WTC11 (cell line): ENCODE measurements at regions not wholly inside any gene's neighbourhood (a gene's known extent, or its start where the extent isn't known, plus 50 kb on each side); places are given as distances from the start of the nearest gene placed in this dataset.

Experiments
- ATAC-seq: fragments of 200-7000 bp; cut with Tn5 transposase; 2 replicates; pipeline ENCODE4 v1.10.0; 2021; ENCODE audit warnings: mild to moderate bottlenecking, moderate library complexity
- CTCF ChIA-PET: fragments of 300-600 bp; sonication (Branson Sonifier 250); formaldehyde crosslinking; loops from one replicate; lab custom pipeline; 2021; ENCODE audit warnings: antibody characterized with exemption; lab: Charles Lee
- POLR2A ChIA-PET: fragments of 350-600 bp; sonication (Branson Sonifier 250); formaldehyde crosslinking; loops from one replicate; lab custom pipeline; 2021; ENCODE audit warnings: antibody characterized with exemption; lab: Charles Lee
- DNase-seq: peaks from one replicate; pipeline ENCODE4 v3.0.0; 2021; ENCODE audit warnings: low spot score
- H3K27ac Mint-ChIP-seq: 2 replicates; pipeline ENCODE4 v1.8.0; 2021; ENCODE audit warnings: mixed read lengths
- H3K27me3 Mint-ChIP-seq: 2 replicates; pipeline ENCODE4 v1.8.0; 2021; ENCODE audit warnings: low read depth, mild to moderate bottlenecking, moderate library complexity, mixed read lengths
- H3K36me3 Mint-ChIP-seq: 2 replicates; pipeline ENCODE4 v1.8.0; 2021; ENCODE audit warnings: mixed read lengths
- H3K4me1 Mint-ChIP-seq: 2 replicates; pipeline ENCODE4 v1.8.0; 2022; ENCODE audit warnings: mixed read lengths
- H3K4me3 Mint-ChIP-seq: 2 replicates; pipeline ENCODE4 v1.8.0; 2021; ENCODE audit warnings: mild to moderate bottlenecking, moderate library complexity, mixed read lengths
- H3K9me3 Mint-ChIP-seq: 2 replicates; pipeline ENCODE4 v1.8.0; 2021; ENCODE audit warnings: mixed read lengths
- EMX1 ChIP-seq: fragments of 250-450 bp; sonication (Bioruptor Pico); IDR thresholded peaks from 2 replicates; pipeline ENCODE4 v1.8.0; 2021; ENCODE audit warnings: mild to moderate bottlenecking
- HMGA2 ChIP-seq: fragments of 250-450 bp; sonication (Bioruptor Pico); IDR thresholded peaks from 2 replicates; pipeline ENCODE4 v1.4.0; 2021; ENCODE audit warnings: mild to moderate bottlenecking, moderate library complexity
- JAZF1 ChIP-seq: fragments of 250-450 bp; sonication (Bioruptor Pico); IDR thresholded peaks from 2 replicates; pipeline ENCODE4 v1.9.0; 2021; ENCODE audit warnings: moderate library complexity, mild to moderate bottlenecking, inconsistent platforms
- JUN ChIP-seq: sonication (generic); formaldehyde crosslinking; IDR thresholded peaks from 2 replicates; pipeline ENCODE4 v1.8.0; 2023; ENCODE audit warnings: mild to moderate bottlenecking, missing genetic modification reagents
- NFATC4 ChIP-seq: fragments of 250-450 bp; sonication (Bioruptor Pico); IDR thresholded peaks from 2 replicates; pipeline ENCODE4 v1.9.0; 2021; ENCODE audit warnings: mild to moderate bottlenecking
- NFYB ChIP-seq: sonication (generic); formaldehyde crosslinking; conservative IDR thresholded peaks from 2 replicates; pipeline ENCODE4 v1.8.0; 2022; ENCODE audit warnings: low read depth, missing genetic modification reagents
- NR1H2 ChIP-seq: sonication (generic); formaldehyde crosslinking; IDR thresholded peaks from 2 replicates; pipeline ENCODE4 v1.9.0; 2021; ENCODE audit warnings: mild to moderate bottlenecking, moderate library complexity, missing genetic modification reagents
- NR2C2 ChIP-seq: sonication (generic); formaldehyde crosslinking; IDR thresholded peaks from 2 replicates; pipeline ENCODE4 v1.8.0; 2022; ENCODE audit warnings: mild to moderate bottlenecking, missing genetic modification reagents
- NR3C1 ChIP-seq: sonication (generic); formaldehyde crosslinking; conservative IDR thresholded peaks from 2 replicates; pipeline ENCODE4 v1.8.1; 2023; ENCODE audit warnings: low read depth, mild to moderate bottlenecking, missing genetic modification reagents
- TEAD1 ChIP-seq: sonication (generic); formaldehyde crosslinking; IDR thresholded peaks from 2 replicates; pipeline ENCODE4 v1.8.0; 2022; ENCODE audit warnings: mild to moderate bottlenecking, missing genetic modification reagents
- ZNF121 ChIP-seq: sonication (generic); formaldehyde crosslinking; IDR thresholded peaks from 2 replicates; pipeline ENCODE4 v1.8.0; 2023; ENCODE audit warnings: missing genetic modification reagents
- ZNF416 ChIP-seq: fragments of 250-450 bp; sonication (Bioruptor Pico); IDR thresholded peaks from 2 replicates; pipeline ENCODE4 v1.9.0; 2021; ENCODE audit warnings: mild to moderate bottlenecking, inconsistent platforms
- ZNF423 ChIP-seq: fragments of 250-450 bp; sonication (Bioruptor Pico); IDR thresholded peaks from 2 replicates; pipeline ENCODE4 v2.1.2; 2022; ENCODE audit warnings: mild to moderate bottlenecking, moderate library complexity
- TF ChIP-seq, protein P1 (sequence below): sonication (generic); formaldehyde crosslinking; IDR thresholded peaks from 2 replicates; pipeline ENCODE4 v1.8.1; 2023; ENCODE audit warnings: mild to moderate bottlenecking, missing genetic modification reagents
- TF ChIP-seq, protein P2 (sequence below): sonication (generic); formaldehyde crosslinking; IDR thresholded peaks from 2 replicates; pipeline ENCODE4 v1.8.0; 2022; ENCODE audit warnings: mild to moderate bottlenecking, missing genetic modification reagents
- TF ChIP-seq, protein P3 (sequence below): fragments of 250-450 bp; sonication (Bioruptor Pico); IDR thresholded peaks from 2 replicates; pipeline ENCODE4 v2.1.2; 2022; ENCODE audit warnings: mild to moderate bottlenecking, moderate library complexity
- TF ChIP-seq, protein P4 (sequence below): sonication (generic); formaldehyde crosslinking; IDR thresholded peaks from 2 replicates; pipeline ENCODE4 v1.8.1; 2022; ENCODE audit warnings: mild to moderate bottlenecking, missing genetic modification reagents, moderate library complexity, borderline replicate concordance
- TF ChIP-seq, protein P5 (sequence below): sonication (generic); formaldehyde crosslinking; IDR thresholded peaks from 2 replicates; pipeline ENCODE4 v1.8.1; 2023; ENCODE audit warnings: mild to moderate bottlenecking, moderate library complexity, missing genetic modification reagents
- TF ChIP-seq, protein P6 (sequence below): fragments of 250-450 bp; sonication (Bioruptor Pico); IDR thresholded peaks from 2 replicates; pipeline ENCODE4 v1.9.0; 2021; ENCODE audit warnings: mild to moderate bottlenecking

DNA sequence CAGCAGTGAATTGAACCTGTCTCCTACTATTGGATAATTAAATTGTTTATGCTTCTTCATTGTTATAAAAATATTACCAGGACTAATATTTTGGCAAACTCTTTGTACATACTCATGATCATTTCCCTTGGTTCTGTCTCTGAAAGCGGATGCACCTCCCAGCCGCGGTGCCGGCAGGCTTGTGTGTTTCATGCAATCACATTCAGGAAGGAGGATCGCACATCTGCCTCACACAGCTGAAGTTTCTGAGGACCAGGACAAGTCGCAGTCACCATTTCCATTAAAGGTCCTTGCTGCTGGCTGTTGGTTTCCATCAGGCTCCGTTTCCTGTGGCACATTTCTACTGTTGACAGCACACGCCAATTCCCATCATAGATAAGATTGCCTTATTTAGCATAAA is 117.8 kb upstream of the SHH start (continued):
- TF ChIP-seq, protein P1, sequence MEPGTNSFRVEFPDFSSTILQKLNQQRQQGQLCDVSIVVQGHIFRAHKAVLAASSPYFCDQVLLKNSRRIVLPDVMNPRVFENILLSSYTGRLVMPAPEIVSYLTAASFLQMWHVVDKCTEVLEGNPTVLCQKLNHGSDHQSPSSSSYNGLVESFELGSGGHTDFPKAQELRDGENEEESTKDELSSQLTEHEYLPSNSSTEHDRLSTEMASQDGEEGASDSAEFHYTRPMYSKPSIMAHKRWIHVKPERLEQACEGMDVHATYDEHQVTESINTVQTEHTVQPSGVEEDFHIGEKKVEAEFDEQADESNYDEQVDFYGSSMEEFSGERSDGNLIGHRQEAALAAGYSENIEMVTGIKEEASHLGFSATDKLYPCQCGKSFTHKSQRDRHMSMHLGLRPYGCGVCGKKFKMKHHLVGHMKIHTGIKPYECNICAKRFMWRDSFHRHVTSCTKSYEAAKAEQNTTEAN (CRISPR knock-in tag) = no peak
- TF ChIP-seq TEAD1 (CRISPR knock-in tag) = no peak
- TF ChIP-seq, protein P2, sequence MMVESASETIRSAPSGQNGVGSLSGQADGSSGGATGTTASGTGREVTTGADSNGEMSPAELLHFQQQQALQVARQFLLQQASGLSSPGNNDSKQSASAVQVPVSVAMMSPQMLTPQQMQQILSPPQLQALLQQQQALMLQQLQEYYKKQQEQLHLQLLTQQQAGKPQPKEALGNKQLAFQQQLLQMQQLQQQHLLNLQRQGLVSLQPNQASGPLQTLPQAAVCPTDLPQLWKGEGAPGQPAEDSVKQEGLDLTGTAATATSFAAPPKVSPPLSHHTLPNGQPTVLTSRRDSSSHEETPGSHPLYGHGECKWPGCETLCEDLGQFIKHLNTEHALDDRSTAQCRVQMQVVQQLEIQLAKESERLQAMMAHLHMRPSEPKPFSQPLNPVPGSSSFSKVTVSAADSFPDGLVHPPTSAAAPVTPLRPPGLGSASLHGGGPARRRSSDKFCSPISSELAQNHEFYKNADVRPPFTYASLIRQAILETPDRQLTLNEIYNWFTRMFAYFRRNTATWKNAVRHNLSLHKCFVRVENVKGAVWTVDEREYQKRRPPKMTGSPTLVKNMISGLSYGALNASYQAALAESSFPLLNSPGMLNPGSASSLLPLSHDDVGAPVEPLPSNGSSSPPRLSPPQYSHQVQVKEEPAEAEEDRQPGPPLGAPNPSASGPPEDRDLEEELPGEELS = no peak
- TF ChIP-seq, protein P3, sequence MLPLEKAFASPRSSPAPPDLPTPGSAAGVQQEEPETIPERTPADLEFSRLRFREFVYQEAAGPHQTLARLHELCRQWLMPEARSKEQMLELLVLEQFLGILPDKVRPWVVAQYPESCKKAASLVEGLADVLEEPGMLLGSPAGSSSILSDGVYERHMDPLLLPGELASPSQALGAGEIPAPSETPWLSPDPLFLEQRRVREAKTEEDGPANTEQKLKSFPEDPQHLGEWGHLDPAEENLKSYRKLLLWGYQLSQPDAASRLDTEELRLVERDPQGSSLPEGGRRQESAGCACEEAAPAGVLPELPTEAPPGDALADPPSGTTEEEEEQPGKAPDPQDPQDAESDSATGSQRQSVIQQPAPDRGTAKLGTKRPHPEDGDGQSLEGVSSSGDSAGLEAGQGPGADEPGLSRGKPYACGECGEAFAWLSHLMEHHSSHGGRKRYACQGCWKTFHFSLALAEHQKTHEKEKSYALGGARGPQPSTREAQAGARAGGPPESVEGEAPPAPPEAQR (CRISPR knock-in tag) = no peak

DNA sequence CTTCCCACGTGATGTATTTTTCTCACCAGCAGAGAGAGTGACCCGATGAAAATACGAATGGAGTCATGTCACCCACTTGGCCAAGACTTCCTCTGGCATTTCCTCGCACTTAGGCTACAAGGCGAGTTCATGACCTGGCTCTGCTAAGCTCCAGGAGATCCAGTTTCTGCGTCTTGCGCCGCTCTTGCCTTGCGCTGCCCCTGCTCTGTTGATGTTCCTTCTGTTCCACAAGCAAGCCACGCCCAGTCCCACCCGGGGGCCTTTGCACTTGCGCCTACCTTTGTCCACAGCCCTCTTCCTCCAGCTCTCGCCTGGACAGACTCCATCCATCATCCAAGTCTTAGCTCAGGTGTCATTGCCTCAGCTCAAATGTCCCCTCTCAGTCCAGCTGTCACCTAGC is 116.3 kb upstream of the SHH start:
- ChIA-PET POLR2A (no interaction called here), CTCF (no interaction called here)
- Mint-ChIP-seq H3K27ac (no peak overlapping the region), H3K27me3 (peaks cover 4% of the 10 kb centered on the region), H3K9me3 (peaks cover 62% of the 10 kb centered on the region), H3K4me1 (no peaks in the 10 kb centered on the region), H3K36me3 (peaks cover 38% of the 10 kb centered on the region), H3K4me3 (no peak overlapping the region)
- DNase-seq (no peak), ATAC-seq (no peak)
- TF ChIP-seq JUN (no peak), NFYB (CRISPR knock-in tag) (no peak)
- TF ChIP-seq, protein P4, sequence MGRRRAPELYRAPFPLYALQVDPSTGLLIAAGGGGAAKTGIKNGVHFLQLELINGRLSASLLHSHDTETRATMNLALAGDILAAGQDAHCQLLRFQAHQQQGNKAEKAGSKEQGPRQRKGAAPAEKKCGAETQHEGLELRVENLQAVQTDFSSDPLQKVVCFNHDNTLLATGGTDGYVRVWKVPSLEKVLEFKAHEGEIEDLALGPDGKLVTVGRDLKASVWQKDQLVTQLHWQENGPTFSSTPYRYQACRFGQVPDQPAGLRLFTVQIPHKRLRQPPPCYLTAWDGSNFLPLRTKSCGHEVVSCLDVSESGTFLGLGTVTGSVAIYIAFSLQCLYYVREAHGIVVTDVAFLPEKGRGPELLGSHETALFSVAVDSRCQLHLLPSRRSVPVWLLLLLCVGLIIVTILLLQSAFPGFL (CRISPR knock-in tag) = no peak
- TF ChIP-seq, protein P5, sequence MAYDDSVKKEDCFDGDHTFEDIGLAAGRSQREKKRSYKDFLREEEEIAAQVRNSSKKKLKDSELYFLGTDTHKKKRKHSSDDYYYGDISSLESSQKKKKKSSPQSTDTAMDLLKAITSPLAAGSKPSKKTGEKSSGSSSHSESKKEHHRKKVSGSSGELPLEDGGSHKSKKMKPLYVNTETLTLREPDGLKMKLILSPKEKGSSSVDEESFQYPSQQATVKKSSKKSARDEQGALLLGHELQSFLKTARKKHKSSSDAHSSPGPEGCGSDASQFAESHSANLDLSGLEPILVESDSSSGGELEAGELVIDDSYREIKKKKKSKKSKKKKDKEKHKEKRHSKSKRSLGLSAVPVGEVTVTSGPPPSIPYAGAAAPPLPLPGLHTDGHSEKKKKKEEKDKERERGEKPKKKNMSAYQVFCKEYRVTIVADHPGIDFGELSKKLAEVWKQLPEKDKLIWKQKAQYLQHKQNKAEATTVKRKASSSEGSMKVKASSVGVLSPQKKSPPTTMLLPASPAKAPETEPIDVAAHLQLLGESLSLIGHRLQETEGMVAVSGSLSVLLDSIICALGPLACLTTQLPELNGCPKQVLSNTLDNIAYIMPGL (CRISPR knock-in tag) = no peak

DNA sequence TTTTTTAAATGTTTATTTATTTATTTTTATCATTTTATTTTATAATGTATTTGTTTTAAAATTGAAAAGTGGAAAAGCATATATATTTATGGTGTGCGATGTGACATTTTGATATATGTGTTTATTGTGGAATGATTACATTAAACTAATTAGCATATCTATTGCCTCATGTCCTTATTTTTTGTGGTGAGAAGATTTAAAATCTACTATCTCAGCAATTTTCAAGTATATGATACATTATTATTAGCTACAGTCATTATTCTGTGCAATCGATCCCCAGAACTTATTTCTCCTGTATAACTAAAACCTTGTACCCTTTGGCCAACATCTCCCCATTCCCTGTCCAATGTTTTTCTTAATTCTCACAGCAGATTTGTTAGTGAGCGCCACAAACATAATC is 115.6 kb upstream of the SHH start:
- Mint-ChIP-seq H3K9me3 (peaks cover 57% of the 10 kb centered on the region), H3K27ac (no peak overlapping the region), H3K27me3 (peaks cover 4% of the 10 kb centered on the region), H3K4me3 (no peak overlapping the region), H3K4me1 (no peaks in the 10 kb centered on the region), H3K36me3 (peaks cover 35% of the 10 kb centered on the region)
- ATAC-seq = no peak
- POLR2A ChIA-PET = no interaction called here
- no peak for DNase-seq
- CTCF ChIA-PET = no interaction called here
- TF ChIP-seq NR3C1 (no peak), NR2C2 (CRISPR knock-in tag) (no peak), NFATC4 (no peak), ZNF121 (CRISPR knock-in tag) (no peak), EMX1 (CRISPR knock-in tag) (no peak), ZNF416 (CRISPR knock-in tag) (no peak), ZNF423 (CRISPR knock-in tag) (no peak), HMGA2 (CRISPR knock-in tag) (no peak), JAZF1 (CRISPR knock-in tag) (no peak), NR1H2 (CRISPR knock-in tag) (no peak)
- TF ChIP-seq, protein P2 = no peak
- TF ChIP-seq, protein P6, sequence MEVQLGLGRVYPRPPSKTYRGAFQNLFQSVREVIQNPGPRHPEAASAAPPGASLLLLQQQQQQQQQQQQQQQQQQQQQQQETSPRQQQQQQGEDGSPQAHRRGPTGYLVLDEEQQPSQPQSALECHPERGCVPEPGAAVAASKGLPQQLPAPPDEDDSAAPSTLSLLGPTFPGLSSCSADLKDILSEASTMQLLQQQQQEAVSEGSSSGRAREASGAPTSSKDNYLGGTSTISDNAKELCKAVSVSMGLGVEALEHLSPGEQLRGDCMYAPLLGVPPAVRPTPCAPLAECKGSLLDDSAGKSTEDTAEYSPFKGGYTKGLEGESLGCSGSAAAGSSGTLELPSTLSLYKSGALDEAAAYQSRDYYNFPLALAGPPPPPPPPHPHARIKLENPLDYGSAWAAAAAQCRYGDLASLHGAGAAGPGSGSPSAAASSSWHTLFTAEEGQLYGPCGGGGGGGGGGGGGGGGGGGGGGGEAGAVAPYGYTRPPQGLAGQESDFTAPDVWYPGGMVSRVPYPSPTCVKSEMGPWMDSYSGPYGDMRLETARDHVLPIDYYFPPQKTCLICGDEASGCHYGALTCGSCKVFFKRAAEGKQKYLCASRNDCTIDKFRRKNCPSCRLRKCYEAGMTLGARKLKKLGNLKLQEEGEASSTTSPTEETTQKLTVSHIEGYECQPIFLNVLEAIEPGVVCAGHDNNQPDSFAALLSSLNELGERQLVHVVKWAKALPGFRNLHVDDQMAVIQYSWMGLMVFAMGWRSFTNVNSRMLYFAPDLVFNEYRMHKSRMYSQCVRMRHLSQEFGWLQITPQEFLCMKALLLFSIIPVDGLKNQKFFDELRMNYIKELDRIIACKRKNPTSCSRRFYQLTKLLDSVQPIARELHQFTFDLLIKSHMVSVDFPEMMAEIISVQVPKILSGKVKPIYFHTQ = no peak
